ENCODE measurements at regions not wholly inside any gene's neighbourhood (a gene's known extent, or its start where the extent isn't known, plus 50 kb on each side); places are given as distances from the start of the nearest gene placed in this dataset.
"Not testable (repeated sequence)": the region's sequence is repeated elsewhere in the genome, so short reads cannot be mapped to it uniquely, and the experiment has no call there.

- DNase-seq = no peak
These were observed 50.2 kb upstream of the PLET1 start for GRCh38 chr11:112310848-112311247.

DNA sequence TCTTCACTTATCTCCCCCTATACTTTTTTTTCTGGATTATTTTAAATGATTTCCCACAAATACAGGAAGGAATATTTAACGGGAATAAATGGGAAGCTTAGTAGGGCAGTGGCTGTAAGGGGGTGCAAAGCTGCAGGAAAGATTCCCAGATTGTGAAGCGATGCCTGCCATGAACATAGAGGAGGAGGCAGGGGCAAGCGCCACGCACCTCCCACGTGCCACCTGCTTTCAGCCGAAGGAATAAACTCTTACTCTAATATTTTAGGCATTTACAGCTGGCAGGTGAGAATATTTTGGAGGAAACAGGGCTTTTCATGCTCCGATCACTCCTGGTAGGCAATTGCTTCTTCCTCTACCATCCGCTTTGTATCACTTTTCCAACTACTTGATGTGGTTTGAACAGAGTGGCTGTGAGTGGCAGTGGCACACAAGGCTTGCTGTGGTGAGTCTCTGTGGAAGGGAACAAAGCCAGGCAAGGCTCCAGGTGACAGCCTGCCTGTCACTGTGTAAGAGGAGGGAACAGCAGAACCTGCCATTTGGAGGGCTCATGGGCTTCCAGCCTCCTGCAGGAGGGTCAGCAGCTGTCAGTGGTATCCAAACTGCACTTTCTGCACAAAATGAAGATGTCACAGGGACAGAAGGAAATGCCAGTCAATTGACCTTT, 54.5 kb upstream of the PLET1 start:
- DNase-seq = no peak

DNA sequence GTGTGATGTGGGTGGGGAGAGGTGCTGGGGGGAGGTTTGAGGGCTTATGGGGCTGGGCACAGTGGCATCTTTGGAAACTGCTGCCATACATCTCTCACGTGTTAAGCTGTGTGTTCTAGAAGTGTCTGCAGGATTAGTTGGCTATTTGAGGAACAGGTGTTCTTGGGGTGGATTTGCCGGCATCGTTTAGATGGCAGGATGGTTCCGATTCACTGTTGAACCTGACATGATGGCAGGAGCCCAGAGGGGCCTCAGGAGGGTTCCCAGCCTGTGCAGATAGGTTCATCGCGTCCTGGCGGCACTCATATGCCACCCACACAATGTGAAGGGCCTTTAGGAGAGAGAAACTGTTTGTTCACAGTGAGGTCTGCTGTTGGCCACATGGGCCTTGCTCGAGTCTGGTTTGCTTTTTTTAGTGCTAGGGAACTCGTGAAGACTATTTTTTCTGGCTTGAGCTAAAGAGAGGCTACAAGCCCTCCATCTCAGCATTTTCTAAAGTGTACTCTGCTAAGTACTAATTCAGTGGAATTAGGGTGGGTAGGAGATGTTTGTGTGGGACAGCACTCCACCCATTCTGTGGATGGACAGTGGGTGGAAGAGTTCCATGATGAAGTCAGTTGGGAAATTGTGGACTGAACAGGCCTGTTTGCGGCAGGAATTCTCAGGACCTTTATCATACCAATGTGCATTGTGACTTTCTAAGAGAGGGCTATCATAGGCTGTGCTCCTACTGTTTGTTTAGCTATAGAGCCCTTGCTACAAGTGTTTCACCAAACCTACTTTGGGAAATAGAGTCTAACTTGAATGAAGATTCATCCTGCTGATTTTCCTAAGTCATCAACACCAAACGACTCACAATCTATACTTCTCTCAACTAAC, 55.4 kb upstream of the PLET1 start:
- DNase-seq = no peak

DNA sequence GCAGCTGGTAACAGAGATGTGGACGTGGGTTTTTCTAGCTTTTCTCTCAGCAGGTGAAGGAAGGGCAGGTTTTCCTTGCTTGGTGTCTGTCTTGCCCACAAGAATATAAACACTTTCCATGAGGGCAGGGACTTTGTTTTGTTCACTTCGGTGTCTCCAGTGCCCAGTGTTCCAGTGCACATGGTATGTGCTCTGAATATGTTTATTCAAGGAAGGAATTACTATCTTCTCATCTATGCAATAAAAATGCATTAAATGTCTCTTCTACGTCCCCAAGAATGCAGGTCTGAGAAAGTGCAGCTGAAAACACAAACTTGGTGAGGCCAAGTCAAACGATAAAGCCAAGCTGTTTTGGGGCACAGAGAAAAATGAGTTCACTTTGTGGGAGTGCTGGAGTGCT, 56.3 kb upstream of the PLET1 start:
- no peak for DNase-seq

GRCh38 chr11:112318184-112318591, 57.5 kb upstream of the PLET1 start:
- DNase-seq = peak; percentile 95

DNA sequence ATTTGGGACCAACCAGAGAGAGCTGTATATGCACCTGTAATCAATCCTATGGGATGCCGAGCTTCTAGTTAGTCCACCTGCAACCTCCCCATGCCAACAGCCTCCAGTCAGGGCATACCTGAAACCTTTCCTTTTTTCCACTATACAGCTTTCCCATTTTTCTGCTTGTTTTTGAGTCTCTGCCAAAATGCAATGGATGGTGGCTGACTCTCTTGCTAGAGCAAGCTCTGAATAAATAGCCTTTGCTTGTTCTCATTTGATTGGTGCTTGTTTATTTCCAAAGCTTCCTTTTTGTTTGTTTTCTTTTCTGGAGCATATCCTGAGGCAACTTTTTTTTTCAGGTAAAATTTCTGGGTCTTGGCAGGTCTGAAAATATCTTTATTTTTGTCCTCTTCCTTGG, 58.0 kb upstream of the PLET1 start:
- no peak for DNase-seq

GRCh38 chr11:112320668-112321067, 60.0 kb upstream of the PLET1 start:
- peak; percentile 57 for DNase-seq

DNA sequence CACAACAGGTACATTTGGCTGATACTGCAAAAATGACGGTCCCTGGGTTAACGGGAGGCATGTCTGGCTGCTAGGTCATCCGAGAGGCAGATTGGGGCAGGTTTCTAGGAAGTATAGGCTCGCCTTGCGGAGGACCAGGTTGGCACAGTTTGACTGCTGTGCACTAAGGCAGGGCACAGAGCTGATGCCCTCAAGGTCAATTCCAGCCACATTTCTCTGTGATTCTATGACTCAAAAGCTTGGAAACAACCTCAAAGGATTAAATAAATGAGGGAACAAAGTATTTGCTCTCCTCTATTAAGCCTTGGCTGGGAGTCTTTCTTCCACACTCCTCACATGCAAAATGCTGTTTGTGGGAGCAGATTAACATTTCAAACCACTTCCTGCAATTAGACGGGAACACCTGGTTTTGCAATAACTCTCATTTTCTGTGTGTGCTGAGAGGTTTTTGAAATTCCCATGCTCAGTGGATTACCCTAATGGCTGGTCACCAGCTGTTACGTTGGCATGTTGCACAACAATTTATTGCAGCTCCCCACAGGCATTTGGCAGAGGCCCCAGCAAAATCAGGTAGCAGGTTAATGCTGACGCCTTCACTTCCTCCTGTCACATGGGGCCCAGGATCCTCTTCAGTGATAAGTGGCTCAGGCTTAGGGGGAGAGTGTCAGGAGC, 61.0 kb upstream of the PLET1 start:
- peak; percentile 82 for DNase-seq

- DNase-seq = no peak
These were observed 61.6 kb upstream of the PLET1 start for GRCh38 chr11:112322173-112322790.

DNA sequence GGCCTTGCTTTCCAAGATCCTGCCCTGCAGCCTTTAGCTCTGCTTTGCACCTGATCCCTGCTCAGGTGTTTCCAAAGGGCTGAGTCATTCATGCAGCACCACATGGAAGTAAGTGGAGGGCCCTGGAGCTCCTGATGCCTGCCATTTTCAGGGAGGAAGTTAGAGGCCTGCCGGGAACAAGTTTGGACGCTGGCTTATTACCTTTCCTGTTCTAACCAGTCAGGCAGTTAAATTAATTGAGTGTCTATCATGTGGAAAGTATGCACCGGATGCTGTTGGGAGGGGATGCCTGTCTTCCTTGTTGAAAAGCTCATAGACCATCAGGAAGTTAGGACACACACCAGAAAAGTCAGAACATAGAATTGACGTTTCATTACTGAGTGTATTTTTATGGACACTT, 73.7 kb upstream of the PLET1 start:
- no peak for DNase-seq

DNA sequence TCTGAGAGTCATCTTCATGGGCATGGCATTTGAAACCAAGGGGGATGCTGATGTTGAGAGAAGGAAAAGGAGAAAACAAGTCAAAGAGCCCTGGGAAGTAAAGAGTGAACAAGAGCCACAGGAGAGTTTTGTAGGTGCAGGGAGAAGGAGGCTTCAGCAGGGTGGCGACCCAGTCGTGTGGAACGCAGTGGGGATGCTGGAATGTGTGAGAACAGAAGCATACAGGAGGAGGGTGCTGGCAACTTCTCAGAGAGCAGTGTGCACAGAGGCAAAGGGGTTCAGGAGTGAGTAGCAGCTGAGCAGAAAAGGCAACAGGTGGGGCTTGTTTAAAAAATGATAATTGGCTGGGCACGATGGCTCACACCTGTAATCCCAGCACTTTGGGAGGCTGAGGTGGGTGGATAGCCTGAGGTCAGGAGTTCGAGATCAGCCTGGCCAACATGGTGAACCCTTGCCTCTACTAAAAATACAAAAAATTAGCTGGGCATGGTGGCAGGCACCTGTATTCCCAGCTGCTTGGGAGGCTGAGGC, 75.8 kb upstream of the PLET1 start:
- DNase-seq = no peak

GRCh38 chr11:112339566-112339965, 78.9 kb upstream of the PLET1 start:
- no peak for DNase-seq

GRCh38 chr11:112343368-112344039, 82.8 kb upstream of the PLET1 start:
- DNase-seq = peak; percentile 7

- no peak for DNase-seq
These were observed 83.4 kb upstream of the PLET1 start for GRCh38 chr11:112344040-112344413.

DNA sequence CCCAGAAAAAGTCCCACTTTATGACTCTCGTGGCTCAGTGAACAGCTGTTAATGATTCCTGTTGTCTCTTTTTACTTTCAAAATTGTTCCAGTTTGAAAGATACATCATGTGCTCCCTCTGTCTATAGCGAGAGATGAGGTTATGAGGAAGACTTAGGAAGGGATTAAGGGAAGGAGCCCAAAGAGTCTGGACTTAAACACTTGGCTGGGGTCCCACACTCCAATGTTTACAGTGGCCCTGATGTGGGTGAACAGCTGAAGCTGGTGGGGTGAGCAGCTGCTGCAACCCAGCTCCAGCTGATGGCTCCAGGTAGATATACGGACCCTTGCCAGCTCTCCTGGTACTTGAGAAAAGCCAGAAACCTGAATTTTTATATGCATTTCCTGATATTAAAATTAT, 84.5 kb upstream of the PLET1 start:
- DNase-seq = peak; percentile 17

GRCh38 chr11:112345706-112346105, 85.0 kb upstream of the PLET1 start:
- peak; percentile 20 for DNase-seq

- no peak for DNase-seq
These were observed 85.9 kb upstream of the PLET1 start for GRCh38 chr11:112346586-112346985.

- no peak for DNase-seq
These were observed 87.9 kb upstream of the PLET1 start for GRCh38 chr11:112348480-112349029.

- DNase-seq = not testable (repeated sequence)
These were observed 90.8 kb upstream of the PLET1 start for GRCh38 chr11:112351423-112351822.

- peak; percentile 17 for DNase-seq
These were observed 92.2 kb upstream of the PLET1 start for GRCh38 chr11:112352907-112353306.

DNA sequence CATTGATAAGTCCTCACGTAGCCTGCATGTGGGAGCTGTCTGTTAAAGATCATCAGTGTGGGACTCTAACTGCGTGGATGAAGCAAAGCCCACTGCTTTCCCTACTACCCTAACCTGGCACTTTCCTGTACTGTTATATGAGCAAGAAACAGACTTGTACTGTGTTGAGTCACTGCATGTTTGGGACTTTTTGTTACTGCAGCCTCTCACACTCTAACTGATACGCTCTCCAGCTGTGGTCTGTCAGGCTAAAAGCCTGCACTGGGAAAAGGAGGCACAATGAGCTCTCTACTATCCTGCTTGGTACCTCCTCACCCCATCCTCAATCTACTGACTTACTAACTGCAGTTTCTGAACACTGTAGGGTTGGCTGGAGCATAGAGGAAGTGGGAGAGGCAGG, 93.7 kb upstream of the PLET1 start:
- no peak for DNase-seq

GRCh38 chr11:112355726-112356125, 95.1 kb upstream of the PLET1 start:
- DNase-seq = peak; percentile 44
